ENCODE measurements at regions not wholly inside any gene's neighbourhood (a gene's known extent, or its start where the extent isn't known, plus 50 kb on each side); places are given as distances from the start of the nearest gene placed in this dataset.
A peak's percentile ranks its signal among the peaks of the same experiment; 100 is the strongest.
"Not testable (repeated sequence)": the region's sequence is repeated elsewhere in the genome, so short reads cannot be mapped to it uniquely, and the experiment has no call there.

- POLR2A ChIA-PET; H3K4me1 Mint-ChIP-seq (ENCODE audit: low read depth, unreplicated experiment); H3K4me3 ChIP-seq (ENCODE audit: low read depth, low read length); H3K27me3 ChIP-seq (replicated peaks; ENCODE audit: control insufficient read depth, insufficient read depth, low read length); CTCF ChIA-PET; H3K4me1 ChIP-seq; H3K9me3 ChIP-seq; H3K27me3 Mint-ChIP-seq (ENCODE audit: insufficient read depth, unreplicated experiment); BruUV-seq (replicated peaks); intact Hi-C loops (cut with micrococcal nuclease; ENCODE audit: unreplicated experiment); H3K36me3 ChIP-seq (ENCODE audit: control insufficient read depth, insufficient read depth, low read length); DNase-seq: not testable (repeated sequence)
- Mint-ChIP-seq H3K36me3 (ENCODE audit: insufficient read depth, unreplicated experiment) (peaks cover 14% of the 10 kb centered on the region), H3K27ac (ENCODE audit: unreplicated experiment) (peak overlapping the region; percentile 78), H3K4me3 (ENCODE audit: unreplicated experiment) (peak overlapping the region; percentile 17), H3K9me3 (ENCODE audit: unreplicated experiment) (peaks cover 24% of the 10 kb centered on the region)
These were observed 177.4 kb downstream of the ZNF92 start for GRCh38 chr7:65551042-65551441.

DNA sequence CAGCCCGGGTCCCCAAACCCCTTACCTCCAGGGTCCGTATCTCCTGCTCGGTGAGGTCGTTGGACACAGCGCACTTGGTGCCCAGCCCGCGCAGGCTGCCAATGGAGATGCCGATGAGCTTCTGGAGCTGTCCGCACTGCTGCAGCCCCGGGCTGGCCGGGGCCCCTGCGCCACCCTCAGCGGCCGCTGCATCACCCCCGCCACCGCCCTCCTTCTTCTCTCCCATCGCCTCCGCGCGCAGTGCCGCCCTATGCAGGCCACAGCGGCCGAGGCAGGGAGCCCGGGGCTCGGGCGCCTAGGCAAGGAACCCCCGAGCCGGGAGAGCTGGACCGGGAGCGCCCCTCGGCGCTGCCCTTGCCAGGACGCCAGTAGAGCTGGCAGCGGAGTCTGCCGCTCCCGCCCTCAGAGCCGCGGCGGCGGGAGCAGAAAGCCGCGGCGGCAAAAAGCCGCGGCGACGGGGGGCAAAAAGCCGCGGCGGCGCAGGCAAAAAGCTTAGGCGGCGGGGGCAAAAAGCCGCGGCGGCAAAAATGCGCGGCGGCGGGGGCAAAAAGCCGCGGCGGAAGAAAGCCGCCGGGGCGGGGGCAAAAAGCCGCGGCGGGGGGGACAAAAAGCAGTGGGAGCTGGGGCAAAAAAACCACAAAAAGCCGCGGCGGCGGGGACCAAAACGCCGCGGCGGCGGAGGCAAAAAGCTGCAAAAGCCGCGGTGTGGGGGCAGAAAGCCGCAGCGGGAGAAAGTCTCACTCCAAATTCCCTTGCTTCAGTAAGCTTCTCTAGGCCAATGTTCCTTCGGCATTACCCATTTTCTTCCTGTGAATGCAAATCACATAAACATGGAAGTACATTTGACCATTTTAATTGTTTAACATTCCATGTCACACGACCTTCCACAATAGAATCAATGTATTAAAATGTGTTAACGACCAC, 181.2 kb downstream of the ZNF92 start:
- H3K9me3 Mint-ChIP-seq (ENCODE audit: unreplicated experiment) = peaks cover 18% of the 10 kb centered on the region
- H3K27ac Mint-ChIP-seq (ENCODE audit: unreplicated experiment); H3K4me1 Mint-ChIP-seq (ENCODE audit: low read depth, unreplicated experiment); H3K27me3 Mint-ChIP-seq (ENCODE audit: insufficient read depth, unreplicated experiment); H3K27me3 ChIP-seq (replicated peaks; ENCODE audit: control insufficient read depth, insufficient read depth, low read length); H3K4me3 Mint-ChIP-seq (ENCODE audit: unreplicated experiment); H3K36me3 Mint-ChIP-seq (ENCODE audit: insufficient read depth, unreplicated experiment); POLR2A ChIA-PET; H3K9me3 ChIP-seq; CTCF ChIA-PET; BruUV-seq (replicated peaks); H3K4me3 ChIP-seq (ENCODE audit: low read depth, low read length); H3K36me3 ChIP-seq (ENCODE audit: control insufficient read depth, insufficient read depth, low read length); DNase-seq; H3K4me1 ChIP-seq; intact Hi-C loops (cut with micrococcal nuclease; ENCODE audit: unreplicated experiment): not testable (repeated sequence)

DNA sequence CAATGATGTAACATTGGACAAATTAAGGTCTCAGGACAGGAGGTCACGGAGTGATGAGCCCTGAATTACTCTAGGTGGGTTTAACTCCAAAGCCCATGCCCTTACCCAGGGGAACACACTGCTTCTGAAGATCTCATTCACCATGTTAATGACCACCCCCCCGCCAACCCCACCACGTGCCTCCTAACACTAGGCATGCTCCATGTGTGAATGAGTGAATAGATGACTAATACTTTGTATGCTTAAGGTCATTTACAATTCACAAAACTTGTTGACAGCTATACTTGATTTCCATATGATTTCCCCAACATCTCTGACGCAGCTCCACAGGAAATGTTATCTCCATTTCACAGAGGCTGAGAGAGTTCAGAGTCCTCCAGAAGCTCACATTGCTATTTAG, 184.9 kb downstream of the ZNF92 start:
- H3K4me1 ChIP-seq; DNase-seq; H3K36me3 ChIP-seq (ENCODE audit: control insufficient read depth, insufficient read depth, low read length); POLR2A ChIA-PET; H3K4me3 Mint-ChIP-seq (ENCODE audit: unreplicated experiment); H3K36me3 Mint-ChIP-seq (ENCODE audit: insufficient read depth, unreplicated experiment); H3K4me3 ChIP-seq (ENCODE audit: low read depth, low read length); CTCF ChIA-PET; intact Hi-C loops (cut with micrococcal nuclease; ENCODE audit: unreplicated experiment); H3K9me3 ChIP-seq; H3K27me3 Mint-ChIP-seq (ENCODE audit: insufficient read depth, unreplicated experiment); H3K4me1 Mint-ChIP-seq (ENCODE audit: low read depth, unreplicated experiment); H3K27me3 ChIP-seq (replicated peaks; ENCODE audit: control insufficient read depth, insufficient read depth, low read length); H3K27ac Mint-ChIP-seq (ENCODE audit: unreplicated experiment); H3K9me3 Mint-ChIP-seq (ENCODE audit: unreplicated experiment); BruUV-seq (replicated peaks): not testable (repeated sequence)

DNA sequence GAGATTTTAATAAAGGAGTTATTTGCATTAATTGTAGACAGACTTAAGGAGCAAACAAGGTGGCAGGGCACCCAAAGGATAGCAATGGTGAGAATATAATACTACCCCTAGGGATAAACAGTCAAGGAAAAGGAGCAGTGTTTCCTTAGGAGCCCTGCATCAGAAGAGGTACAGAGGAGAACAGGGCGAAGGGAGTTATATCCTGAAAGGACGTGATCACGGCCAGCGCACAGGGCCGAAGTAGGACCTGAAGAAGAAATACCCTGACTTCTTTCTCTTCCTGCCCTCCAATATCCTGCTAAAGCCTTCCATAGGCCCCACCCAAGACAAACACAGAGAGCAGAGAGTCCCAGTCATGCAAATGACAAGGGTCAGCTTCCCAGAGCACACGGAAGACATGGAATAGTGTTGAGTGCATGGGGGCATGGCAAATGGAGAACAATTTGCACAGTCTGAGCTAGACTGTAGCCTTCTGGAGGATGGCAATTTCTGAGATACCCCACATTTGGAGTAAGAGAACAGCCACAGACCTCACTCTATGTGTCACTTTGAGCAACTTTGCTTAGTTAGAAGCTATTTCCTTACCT, 188.2 kb downstream of the ZNF92 start:
- CTCF ChIA-PET; POLR2A ChIA-PET; H3K4me3 Mint-ChIP-seq (ENCODE audit: unreplicated experiment); BruUV-seq (replicated peaks); H3K27ac Mint-ChIP-seq (ENCODE audit: unreplicated experiment); H3K27me3 Mint-ChIP-seq (ENCODE audit: insufficient read depth, unreplicated experiment); H3K36me3 ChIP-seq (ENCODE audit: control insufficient read depth, insufficient read depth, low read length); intact Hi-C loops (cut with micrococcal nuclease; ENCODE audit: unreplicated experiment); DNase-seq; H3K27me3 ChIP-seq (replicated peaks; ENCODE audit: control insufficient read depth, insufficient read depth, low read length); H3K9me3 Mint-ChIP-seq (ENCODE audit: unreplicated experiment); H3K4me3 ChIP-seq (ENCODE audit: low read depth, low read length); H3K4me1 ChIP-seq; H3K4me1 Mint-ChIP-seq (ENCODE audit: low read depth, unreplicated experiment); H3K9me3 ChIP-seq; H3K36me3 Mint-ChIP-seq (ENCODE audit: insufficient read depth, unreplicated experiment): not testable (repeated sequence)

DNA sequence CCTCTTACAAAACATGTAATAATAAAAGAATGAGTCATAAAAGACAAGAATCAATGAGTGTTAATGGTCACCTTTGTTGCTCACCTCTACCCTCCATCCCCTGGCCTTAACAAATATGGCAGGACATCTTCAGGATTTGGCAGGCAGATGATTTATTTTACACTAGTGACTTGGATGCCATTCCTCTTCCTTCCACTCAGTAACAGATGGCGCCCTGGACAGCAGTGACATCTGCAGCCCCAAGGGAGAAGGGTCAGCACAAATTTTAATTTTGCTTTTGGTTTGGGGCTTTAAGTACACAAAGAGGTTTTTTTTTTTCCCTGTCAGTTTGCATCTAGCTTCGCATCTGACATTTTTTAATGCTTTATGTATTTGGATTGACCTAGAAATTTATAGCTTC, 188.9 kb downstream of the ZNF92 start:
- H3K4me1 ChIP-seq; H3K27me3 ChIP-seq (replicated peaks; ENCODE audit: control insufficient read depth, insufficient read depth, low read length); intact Hi-C loops (cut with micrococcal nuclease; ENCODE audit: unreplicated experiment); H3K9me3 ChIP-seq; H3K27me3 Mint-ChIP-seq (ENCODE audit: insufficient read depth, unreplicated experiment); H3K4me3 Mint-ChIP-seq (ENCODE audit: unreplicated experiment); H3K9me3 Mint-ChIP-seq (ENCODE audit: unreplicated experiment); POLR2A ChIA-PET; H3K36me3 Mint-ChIP-seq (ENCODE audit: insufficient read depth, unreplicated experiment); BruUV-seq (replicated peaks); H3K4me1 Mint-ChIP-seq (ENCODE audit: low read depth, unreplicated experiment); H3K36me3 ChIP-seq (ENCODE audit: control insufficient read depth, insufficient read depth, low read length); H3K4me3 ChIP-seq (ENCODE audit: low read depth, low read length); CTCF ChIA-PET; H3K27ac Mint-ChIP-seq (ENCODE audit: unreplicated experiment): not testable (repeated sequence)
- peak; percentile 56 to 60 for DNase-seq
- TF ChIP-seq, protein P1, sequence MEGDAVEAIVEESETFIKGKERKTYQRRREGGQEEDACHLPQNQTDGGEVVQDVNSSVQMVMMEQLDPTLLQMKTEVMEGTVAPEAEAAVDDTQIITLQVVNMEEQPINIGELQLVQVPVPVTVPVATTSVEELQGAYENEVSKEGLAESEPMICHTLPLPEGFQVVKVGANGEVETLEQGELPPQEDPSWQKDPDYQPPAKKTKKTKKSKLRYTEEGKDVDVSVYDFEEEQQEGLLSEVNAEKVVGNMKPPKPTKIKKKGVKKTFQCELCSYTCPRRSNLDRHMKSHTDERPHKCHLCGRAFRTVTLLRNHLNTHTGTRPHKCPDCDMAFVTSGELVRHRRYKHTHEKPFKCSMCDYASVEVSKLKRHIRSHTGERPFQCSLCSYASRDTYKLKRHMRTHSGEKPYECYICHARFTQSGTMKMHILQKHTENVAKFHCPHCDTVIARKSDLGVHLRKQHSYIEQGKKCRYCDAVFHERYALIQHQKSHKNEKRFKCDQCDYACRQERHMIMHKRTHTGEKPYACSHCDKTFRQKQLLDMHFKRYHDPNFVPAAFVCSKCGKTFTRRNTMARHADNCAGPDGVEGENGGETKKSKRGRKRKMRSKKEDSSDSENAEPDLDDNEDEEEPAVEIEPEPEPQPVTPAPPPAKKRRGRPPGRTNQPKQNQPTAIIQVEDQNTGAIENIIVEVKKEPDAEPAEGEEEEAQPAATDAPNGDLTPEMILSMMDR (IDR thresholded peaks at IDR 0.05; ENCODE audit: insufficient read depth in 1 of 2, low read depth in 1 of 2, low read length in 1 of 2, severe bottlenecking in 1 of 2, unreplicated experiment in 1 of 2) = peak in 1 of 2 experiments; percentile 23

DNA sequence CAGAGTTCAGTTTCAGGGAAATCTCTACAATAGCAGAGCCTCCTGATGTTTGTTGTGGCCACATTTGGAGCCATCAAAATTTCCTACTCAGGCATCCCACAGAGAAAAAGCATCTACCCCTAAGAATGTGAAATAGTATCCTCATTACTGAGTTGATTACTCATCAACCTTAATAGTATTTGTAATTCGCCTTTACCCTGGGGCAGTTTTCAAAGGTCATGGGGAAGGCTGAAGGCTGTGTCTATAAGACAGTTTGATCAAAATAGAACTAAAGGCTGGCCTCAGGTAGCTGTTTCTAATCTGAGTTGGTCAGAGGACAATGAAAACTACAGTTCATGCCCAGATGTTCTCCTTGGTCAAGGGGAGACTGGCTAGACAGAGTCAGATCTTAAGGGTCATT, 189.7 kb downstream of the ZNF92 start:
- intact Hi-C loops (cut with micrococcal nuclease; ENCODE audit: unreplicated experiment); CTCF ChIA-PET; H3K9me3 Mint-ChIP-seq (ENCODE audit: unreplicated experiment); H3K4me3 ChIP-seq (ENCODE audit: low read depth, low read length); H3K4me1 ChIP-seq; BruUV-seq (replicated peaks); H3K27ac Mint-ChIP-seq (ENCODE audit: unreplicated experiment); H3K36me3 Mint-ChIP-seq (ENCODE audit: insufficient read depth, unreplicated experiment); H3K36me3 ChIP-seq (ENCODE audit: control insufficient read depth, insufficient read depth, low read length); H3K4me1 Mint-ChIP-seq (ENCODE audit: low read depth, unreplicated experiment); H3K4me3 Mint-ChIP-seq (ENCODE audit: unreplicated experiment); H3K27me3 Mint-ChIP-seq (ENCODE audit: insufficient read depth, unreplicated experiment); POLR2A ChIA-PET; H3K9me3 ChIP-seq; DNase-seq; H3K27me3 ChIP-seq (replicated peaks; ENCODE audit: control insufficient read depth, insufficient read depth, low read length): not testable (repeated sequence)

Measured in Caco-2 (cell line).